GM23248 (cell line): ENCODE measurements at regions not wholly inside any gene's neighbourhood (a gene's known extent, or its start where the extent isn't known, plus 50 kb on each side); places are given as distances from the start of the nearest gene placed in this dataset.

ENCODE experiments used
- DNase-seq: peaks from one replicate; pipeline ENCODE4 v3.0.0-alpha.2; 2015
- H2AFZ ChIP-seq: fragments of 200-600 bp; sonication (generic); 2 replicates; pipeline ENCODE4 v1.6.1; 2016; ENCODE audit warnings: antibody characterized with exemption
- H3F3A ChIP-seq: fragments of 200-600 bp; sonication (generic); 2 replicates; pipeline ENCODE4 v1.6.1; 2016; ENCODE audit warnings: mild to moderate bottlenecking, antibody characterized with exemption, mixed run types; ENCODE audit not compliant: insufficient read depth
- H3K27ac ChIP-seq: fragments of 200-600 bp; sonication (generic); 2 replicates; pipeline ENCODE4 v1.5.1; 2016; ENCODE audit warnings: mild to moderate bottlenecking
- H3K27me3 ChIP-seq: fragments of 200-600 bp; sonication (generic); replicated peaks from 2 replicates; pipeline ENCODE4 v1.6.1; 2016; ENCODE audit warnings: mild to moderate bottlenecking; ENCODE audit not compliant: insufficient read depth
- H3K36me3 ChIP-seq: fragments of 200-600 bp; sonication (generic); 2 replicates; pipeline ENCODE4 v1.6.1; 2016; ENCODE audit warnings: low read depth, mild to moderate bottlenecking
- H3K4me1 ChIP-seq: fragments of 200-600 bp; sonication (generic); 2 replicates; pipeline ENCODE4 v1.6.1; 2016; ENCODE audit warnings: mild to moderate bottlenecking; ENCODE audit not compliant: insufficient read depth
- H3K4me2 ChIP-seq: fragments of 200-600 bp; sonication (generic); one replicate; pipeline ENCODE4 v1.6.1; 2016; ENCODE audit warnings: mild to moderate bottlenecking; ENCODE audit not compliant: unreplicated experiment
- H3K4me3 ChIP-seq: fragments of 200-600 bp; sonication (generic); 2 replicates; pipeline ENCODE4 v1.5.1; 2016; ENCODE audit warnings: mild to moderate bottlenecking
- H3K79me2 ChIP-seq: fragments of 200-600 bp; sonication (generic); 2 replicates; pipeline ENCODE4 v1.6.1; 2016; ENCODE audit warnings: mild to moderate bottlenecking; ENCODE audit not compliant: insufficient read depth
- H3K9ac ChIP-seq: fragments of 200-600 bp; sonication (generic); 2 replicates; pipeline ENCODE4 v1.6.1; 2016; ENCODE audit warnings: mild to moderate bottlenecking
- H3K9me2 ChIP-seq: fragments of 200-600 bp; sonication (generic); 2 replicates; pipeline ENCODE4 v1.6.1; 2016; ENCODE audit warnings: mixed run types, mild to moderate bottlenecking, moderate library complexity; ENCODE audit not compliant: insufficient read depth
- H3K9me3 ChIP-seq: fragments of 200-600 bp; sonication (generic); one replicate; pipeline ENCODE4 v1.6.1; 2017; ENCODE audit warnings: low read depth
- H4K20me1 ChIP-seq: fragments of 200-600 bp; sonication (generic); 2 replicates; pipeline ENCODE4 v1.6.0; 2016; ENCODE audit not compliant: insufficient read depth
- EZH2 ChIP-seq: fragments of 200-600 bp; sonication (generic); IDR thresholded peaks from 2 replicates; pipeline ENCODE4 v1.6.1; 2018; ENCODE audit warnings: antibody characterized with exemption, mild to moderate bottlenecking; ENCODE audit not compliant: insufficient read depth, poor library complexity, severe bottlenecking
- EZH2phosphoT487 ChIP-seq: fragments of 200-600 bp; sonication (generic); IDR thresholded peaks from 2 replicates; pipeline ENCODE4 v1.6.1; 2018; ENCODE audit warnings: antibody characterized with exemption, moderate library complexity, mild to moderate bottlenecking, low read depth; ENCODE audit not compliant: insufficient read depth
- WGBS, 2 experiments: methylation state at CpG; one replicate each; pipeline ENCODE4 v1.1.6; 2015 to 2017; ENCODE audit warnings: low lambda C conversion rate in 2 of 2, low coverage in 1 of 2; ENCODE audit errors: missing lambda C conversion rate in 2 of 2; 5-methylcytosine and 5-hydroxymethylcytosine counted together
- in situ Hi-C: fragments of 300-500 bp; cut with MboI; formaldehyde crosslinking; loops from 2 replicates; pipeline ENCODE4 v1.15.0; 2020

- Histone ChIP-seq H2AFZ (no peak overlapping the region), H3K79me2 (no peaks in the 10 kb centered on the region), H3K9me2 (no peaks in the 10 kb centered on the region), H3K4me2 (peak overlapping the region; percentile 3), H3K9me3 (peaks cover 7% of the 10 kb centered on the region), H3K36me3 (no peaks in the 10 kb centered on the region), H3K9ac (no peak overlapping the region), H3K27ac (no peak overlapping the region), H3K4me1 (no peaks in the 10 kb centered on the region; the same call in 1 of the 2 replicates), H4K20me1 (no peaks in the 10 kb centered on the region), H3K27me3 (no peaks in the 10 kb centered on the region), H3K4me3 (no peak overlapping the region), H3F3A (no peaks in the 10 kb centered on the region)
- in situ Hi-C loops, result no loop called here
- WGBS, 2 experiments, result 42 to 51% methylated on average over 2 of the region's 2 CpGs
- TF ChIP-seq EZH2, result no peak
- TF ChIP-seq EZH2phosphoT487, result no peak
- DNase-seq, result no peak
Observed at GRCh38 chr6:105974986-105975385, 111.2 kb upstream of the PRDM1 start.

GRCh38 chr6:105972440-105972839 is 113.7 kb upstream of the PRDM1 start:
- in situ Hi-C loops, result no loop called here
- no peak for TF ChIP-seq EZH2phosphoT487
- no peak for TF ChIP-seq EZH2

GRCh38 chr6:105968603-105969333 is 117.4 kb upstream of the PRDM1 start:
- no peaks in the 10 kb centered on the region for H3K27me3 ChIP-seq
- DNase-seq, result no peak
- TF ChIP-seq EZH2, result no peak
- TF ChIP-seq EZH2phosphoT487, result no peak

More at GRCh38 chr6:105972440-105972839, 113.7 kb upstream of the PRDM1 start:
- Histone ChIP-seq H3K9ac (no peak overlapping the region), H3K4me2 (no peak overlapping the region), H3K9me2 (no peaks in the 10 kb centered on the region), H3F3A (no peaks in the 10 kb centered on the region), H3K4me1 (no peaks in the 10 kb centered on the region; the same call in 1 of the 2 replicates), H3K4me3 (no peak overlapping the region), H4K20me1 (no peaks in the 10 kb centered on the region), H3K9me3 (peaks cover 7% of the 10 kb centered on the region), H3K36me3 (no peaks in the 10 kb centered on the region), H3K79me2 (no peaks in the 10 kb centered on the region), H2AFZ (no peak overlapping the region), H3K27ac (no peak overlapping the region), H3K27me3 (no peaks in the 10 kb centered on the region)
- WGBS, 2 experiments, result 79% methylated on average over 1 of the region's 1 CpG
- no peak for DNase-seq

GRCh38 chr6:105967917-105968602 is 118.1 kb upstream of the PRDM1 start:
- DNase-seq, result peak; percentile 70
- Histone ChIP-seq H3K27ac (no peak overlapping the region), H3K36me3 (no peaks in the 10 kb centered on the region), H3K4me2 (no peak overlapping the region), H3K9me2 (no peaks in the 10 kb centered on the region), H3K79me2 (no peaks in the 10 kb centered on the region), H3F3A (no peaks in the 10 kb centered on the region), H3K4me1 (no peaks in the 10 kb centered on the region), H3K4me3 (no peak overlapping the region), H3K9me3 (peaks cover 7% of the 10 kb centered on the region), H3K27me3 (no peaks in the 10 kb centered on the region), H3K9ac (no peak overlapping the region), H2AFZ (no peak overlapping the region), H4K20me1 (no peaks in the 10 kb centered on the region)
- WGBS, 2 experiments, result 77 to 81% methylated on average over 9 of the region's 9 CpGs
- TF ChIP-seq EZH2phosphoT487 (no peak), EZH2 (no peak)
- in situ Hi-C loops, result no loop called here

More at GRCh38 chr6:105968603-105969333, 117.4 kb upstream of the PRDM1 start:
- no peaks in the 10 kb centered on the region for H4K20me1 ChIP-seq
- no peaks in the 10 kb centered on the region for H3K79me2 ChIP-seq
- H3K9me3 ChIP-seq, result peaks cover 7% of the 10 kb centered on the region
- H3K9ac ChIP-seq, result no peak overlapping the region
- H2AFZ ChIP-seq, result no peak overlapping the region
- no peak overlapping the region for H3K27ac ChIP-seq
- WGBS, 2 experiments, result 31 to 39% methylated on average over 2 of the region's 2 CpGs
- no peaks in the 10 kb centered on the region for H3K36me3 ChIP-seq
- no peak overlapping the region for H3K4me3 ChIP-seq
- in situ Hi-C loops, result no loop called here
- no peaks in the 10 kb centered on the region for H3F3A ChIP-seq
- H3K4me1 ChIP-seq, result no peaks in the 10 kb centered on the region
- no peaks in the 10 kb centered on the region for H3K9me2 ChIP-seq
- H3K4me2 ChIP-seq, result no peak overlapping the region
